ENCODE measurements at regions not wholly inside any gene's neighbourhood (a gene's known extent, or its start where the extent isn't known, plus 50 kb on each side); places are given as distances from the start of the nearest gene placed in this dataset.

DNA sequence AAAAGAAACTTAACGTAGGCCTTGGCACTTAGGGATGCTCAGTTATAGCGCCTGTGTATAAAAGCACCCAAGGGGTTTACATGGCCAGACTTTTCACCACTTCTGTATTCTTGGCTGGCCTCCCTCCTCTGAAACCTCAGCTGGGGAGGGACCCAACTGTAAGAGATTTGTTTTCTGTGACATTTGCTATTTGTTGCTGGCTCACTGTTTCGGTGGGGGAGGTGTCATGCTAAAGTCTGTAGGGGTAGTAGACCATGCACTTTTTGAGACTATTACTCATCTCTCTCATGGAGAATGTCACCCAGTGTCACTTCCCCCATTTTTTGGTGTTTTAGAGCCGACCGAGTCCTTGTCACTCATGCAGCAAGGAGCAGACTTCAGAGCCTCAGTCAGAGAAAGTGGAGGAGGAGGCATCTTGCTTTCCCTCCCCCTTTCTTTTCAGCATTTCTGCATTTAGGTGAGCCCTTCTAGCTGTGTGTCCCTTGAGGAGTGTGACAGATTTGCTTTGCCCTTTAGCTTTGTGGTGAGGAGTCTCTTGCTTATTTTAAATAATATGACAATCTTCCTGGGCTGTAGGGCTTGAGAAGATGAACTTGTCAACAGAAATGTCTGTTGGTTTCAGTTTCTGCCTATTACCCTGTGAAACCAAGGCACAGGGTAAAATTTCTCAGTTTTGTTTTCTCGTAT lies 160.1 kb downstream of the FASLG start:
- no peak for FAIRE-seq

DNA sequence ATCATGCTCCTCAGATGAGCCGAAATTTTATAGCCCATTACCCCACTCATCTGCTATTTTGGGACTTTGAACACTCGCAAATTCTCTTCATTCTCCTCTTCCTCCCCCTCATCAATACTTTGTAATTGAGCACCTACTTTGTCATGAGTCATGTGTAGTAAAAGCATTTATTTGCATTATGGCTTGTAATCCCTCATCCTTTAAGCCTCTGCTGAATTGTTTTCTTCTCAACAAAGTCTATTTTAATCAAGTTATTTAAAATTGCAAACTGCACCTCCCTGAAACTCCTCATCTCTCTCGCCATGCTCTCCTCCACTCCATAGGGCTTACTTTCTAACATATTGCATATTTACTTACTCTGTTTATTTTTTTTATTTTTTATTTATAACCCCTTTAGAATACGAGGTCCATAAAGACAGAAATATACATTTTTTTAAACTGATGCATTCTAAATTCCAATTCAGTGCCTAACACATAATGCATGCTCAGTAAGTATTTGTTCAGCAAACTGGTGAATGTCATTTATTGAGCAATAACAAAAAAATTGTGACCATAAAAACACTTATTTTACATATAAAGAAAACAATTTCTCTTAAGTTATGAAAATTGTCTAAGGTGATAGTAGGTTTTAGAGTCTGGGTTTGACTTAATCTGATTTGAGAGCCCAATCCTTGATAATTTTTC lies 161.7 kb downstream of the FASLG start:
- Histone ChIP-seq H3K36me3 (ENCODE audit: control insufficient read depth in 3 of 3, insufficient read depth in 2 of 3, low read depth in 1 of 3, low read length in 3 of 3) (no peaks in the 10 kb centered on the region), H3K27me3 (ENCODE audit: control insufficient read depth in 3 of 3, insufficient read depth in 3 of 3, low read length in 3 of 3) (no peaks in the 10 kb centered on the region), H3K4me1 (ENCODE audit: control insufficient read depth in 3 of 3, insufficient read depth in 2 of 3, low read depth in 1 of 3, low read length in 2 of 3) (no peaks in the 10 kb centered on the region), H3K4me3 (ENCODE audit: low read depth in 1 of 3, low read length in 3 of 3) (no peak overlapping the region), H3K9me3 (ENCODE audit: control insufficient read depth in 2 of 2, insufficient read depth in 1 of 2, low read depth in 1 of 2, low read length in 1 of 2) (no peaks in the 10 kb centered on the region), H3K27ac (ENCODE audit: low read depth in 1 of 3, low read length in 2 of 3) (no peak overlapping the region)
- DNase-seq (no peak), FAIRE-seq (no peak)
- 89 to 91% (median 91%) methylated on average over 4 of the region's 4 CpGs for WGBS, 3 donors

More for the DNA sequence above, 160.1 kb downstream of the FASLG start:
- Histone ChIP-seq H3K4me1 (ENCODE audit: control insufficient read depth in 3 of 3, insufficient read depth in 2 of 3, low read depth in 1 of 3, low read length in 2 of 3) (no peaks in the 10 kb centered on the region), H3K27ac (ENCODE audit: low read depth in 1 of 3, low read length in 2 of 3) (peak overlapping the region in 2 of 3 donors; percentile 81 to 90), H3K4me3 (ENCODE audit: low read depth in 1 of 3, low read length in 3 of 3) (no peak overlapping the region), H3K27me3 (ENCODE audit: control insufficient read depth in 3 of 3, insufficient read depth in 3 of 3, low read length in 3 of 3) (no peaks in the 10 kb centered on the region), H3K36me3 (ENCODE audit: control insufficient read depth in 3 of 3, insufficient read depth in 2 of 3, low read depth in 1 of 3, low read length in 3 of 3) (no peaks in the 10 kb centered on the region), H3K9me3 (ENCODE audit: control insufficient read depth in 2 of 2, insufficient read depth in 1 of 2, low read depth in 1 of 2, low read length in 1 of 2) (peaks cover 0 to 6% of the 10 kb centered on the region in 2 donors)
- 54 to 79% (median 69%) methylated on average over 6 of the region's 6 CpGs for WGBS, 3 donors
- DNase-seq, result no peak

DNA sequence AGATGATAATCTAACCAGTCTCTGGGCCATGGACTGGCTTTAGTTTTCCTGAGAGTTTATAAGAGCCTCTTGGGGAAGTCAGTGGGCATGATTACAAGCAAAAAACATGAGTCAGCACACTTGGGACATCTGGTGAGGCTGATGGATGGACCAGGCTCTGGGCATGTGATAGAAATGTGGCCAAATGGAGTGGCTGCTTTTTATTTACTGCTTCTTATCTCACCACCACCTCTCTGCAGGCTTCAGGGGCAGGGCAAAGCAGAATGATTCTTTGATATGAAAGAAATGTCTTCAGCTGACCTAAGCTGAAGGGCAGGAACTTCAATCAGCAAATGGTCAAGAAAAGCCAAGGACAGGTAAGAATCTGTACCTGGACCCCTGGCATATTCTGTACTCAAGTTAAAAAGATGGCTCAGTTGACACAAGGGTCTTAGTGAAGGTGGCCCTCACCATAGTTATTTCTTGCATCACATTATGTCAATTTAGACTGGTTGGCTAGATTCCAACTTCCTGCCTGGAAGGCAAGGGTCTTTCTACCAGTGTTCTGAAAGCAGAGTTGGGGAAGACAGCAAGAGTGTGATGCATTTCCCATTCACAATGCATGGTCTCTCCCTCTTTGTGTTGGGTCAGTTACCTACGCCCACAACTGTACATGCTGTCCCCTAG lies 162.8 kb downstream of the FASLG start:
- FAIRE-seq (no peak), DNase-seq (no peak)
- Histone ChIP-seq H3K9me3 (ENCODE audit: control insufficient read depth in 2 of 2, insufficient read depth in 1 of 2, low read depth in 1 of 2, low read length in 1 of 2) (no peaks in the 10 kb centered on the region), H3K36me3 (ENCODE audit: control insufficient read depth in 3 of 3, insufficient read depth in 2 of 3, low read depth in 1 of 3, low read length in 3 of 3) (no peaks in the 10 kb centered on the region), H3K27me3 (ENCODE audit: control insufficient read depth in 3 of 3, insufficient read depth in 3 of 3, low read length in 3 of 3) (no peaks in the 10 kb centered on the region), H3K4me1 (ENCODE audit: control insufficient read depth in 3 of 3, insufficient read depth in 2 of 3, low read depth in 1 of 3, low read length in 2 of 3) (no peaks in the 10 kb centered on the region), H3K27ac (ENCODE audit: low read depth in 1 of 3, low read length in 2 of 3) (no peak overlapping the region), H3K4me3 (ENCODE audit: low read depth in 1 of 3, low read length in 3 of 3) (no peak overlapping the region)
- WGBS, 3 donors, result 94 to 100% (median 97%) methylated on average over 1 of the region's 1 CpG

DNA sequence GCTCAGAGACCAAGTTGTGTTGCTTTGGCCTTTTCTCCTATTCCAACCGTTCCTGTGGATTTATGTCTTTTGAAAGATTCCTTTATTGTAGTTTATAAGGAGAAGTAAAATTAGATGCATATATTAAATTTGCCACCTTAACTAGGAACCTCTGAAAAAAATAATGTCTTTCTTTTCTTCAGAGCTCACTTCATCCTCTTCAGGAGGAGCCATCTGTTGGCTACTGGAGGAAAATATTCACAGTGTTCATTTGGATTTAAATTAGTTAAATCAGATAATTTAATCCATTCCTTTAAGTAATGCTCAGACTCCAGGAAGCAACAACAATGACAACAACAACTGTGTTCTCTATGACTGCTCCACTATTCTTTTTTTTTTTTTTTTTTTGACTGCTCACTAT lies 164.0 kb downstream of the FASLG start:
- no peak for FAIRE-seq
- Histone ChIP-seq H3K4me1 (ENCODE audit: control insufficient read depth in 3 of 3, insufficient read depth in 2 of 3, low read depth in 1 of 3, low read length in 2 of 3) (no peaks in the 10 kb centered on the region), H3K4me3 (ENCODE audit: low read depth in 1 of 3, low read length in 3 of 3) (no peak overlapping the region), H3K36me3 (ENCODE audit: control insufficient read depth in 3 of 3, insufficient read depth in 2 of 3, low read depth in 1 of 3, low read length in 3 of 3) (no peaks in the 10 kb centered on the region), H3K27ac (ENCODE audit: low read depth in 1 of 3, low read length in 2 of 3) (no peak overlapping the region), H3K9me3 (ENCODE audit: control insufficient read depth in 2 of 2, insufficient read depth in 1 of 2, low read depth in 1 of 2, low read length in 1 of 2) (no peaks in the 10 kb centered on the region), H3K27me3 (ENCODE audit: control insufficient read depth in 3 of 3, insufficient read depth in 3 of 3, low read length in 3 of 3) (no peaks in the 10 kb centered on the region)
- DNase-seq, result no peak
- WGBS, 3 donors, result 93 to 94% (median 94%) methylated on average over 1 of the region's 1 CpG

DNA sequence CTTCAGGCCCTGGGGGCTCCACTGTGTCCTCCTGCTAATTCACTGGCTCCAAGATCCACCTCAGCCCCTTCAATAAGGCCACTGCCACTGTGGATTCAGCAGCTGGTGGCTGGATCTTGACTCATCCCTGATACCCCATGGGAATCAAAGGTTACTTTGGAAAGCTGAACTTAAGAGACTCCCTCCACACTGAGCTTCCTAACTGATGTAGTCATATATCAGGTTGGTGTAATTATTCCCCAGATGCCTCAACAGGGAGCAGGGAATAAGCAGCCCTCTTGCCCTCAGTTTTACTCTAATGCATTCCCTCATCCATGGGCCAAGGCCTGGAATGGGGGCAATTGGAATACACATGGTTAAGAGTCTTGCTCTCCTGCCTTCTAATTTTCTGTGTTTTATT lies 164.6 kb downstream of the FASLG start:
- H3K27me3 ChIP-seq (ENCODE audit: control insufficient read depth in 3 of 3, insufficient read depth in 3 of 3, low read length in 3 of 3), result no peaks in the 10 kb centered on the region
- H3K4me1 ChIP-seq (ENCODE audit: control insufficient read depth in 3 of 3, insufficient read depth in 2 of 3, low read depth in 1 of 3, low read length in 2 of 3), result peaks cover 0 to 4% (median 0%) of the 10 kb centered on the region in 3 donors
- H3K27ac ChIP-seq (ENCODE audit: low read depth in 1 of 3, low read length in 2 of 3), result no peak overlapping the region
- DNase-seq, result no peak
- no peak overlapping the region for H3K4me3 ChIP-seq (ENCODE audit: low read depth in 1 of 3, low read length in 3 of 3)
- H3K9me3 ChIP-seq (ENCODE audit: control insufficient read depth in 2 of 2, insufficient read depth in 1 of 2, low read depth in 1 of 2, low read length in 1 of 2), result no peaks in the 10 kb centered on the region
- no peak for FAIRE-seq
- no peaks in the 10 kb centered on the region for H3K36me3 ChIP-seq (ENCODE audit: control insufficient read depth in 3 of 3, insufficient read depth in 2 of 3, low read depth in 1 of 3, low read length in 3 of 3)

DNA sequence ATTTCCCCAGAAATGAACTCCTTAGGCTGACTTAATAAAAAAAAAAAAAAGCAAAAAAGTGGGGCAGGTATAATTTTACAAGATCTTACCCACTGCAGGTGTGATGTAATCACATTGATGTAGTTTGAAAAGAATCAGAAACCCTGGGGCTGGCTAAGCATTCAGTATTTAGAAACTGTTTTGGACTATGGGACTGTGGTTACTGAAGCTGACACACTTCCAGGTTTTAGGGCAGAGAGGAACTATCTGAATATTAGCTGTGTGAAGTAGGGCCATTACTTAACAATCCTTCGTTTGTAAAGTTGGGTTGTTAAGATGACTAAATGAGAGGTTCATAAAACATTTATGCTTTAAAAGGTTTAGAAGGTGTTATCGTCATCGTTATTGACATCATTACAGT lies 165.3 kb downstream of the FASLG start:
- Histone ChIP-seq H3K4me3 (ENCODE audit: low read depth in 1 of 3, low read length in 3 of 3) (no peak overlapping the region), H3K36me3 (ENCODE audit: control insufficient read depth in 3 of 3, insufficient read depth in 2 of 3, low read depth in 1 of 3, low read length in 3 of 3) (no peaks in the 10 kb centered on the region), H3K9me3 (ENCODE audit: control insufficient read depth in 2 of 2, insufficient read depth in 1 of 2, low read depth in 1 of 2, low read length in 1 of 2) (no peaks in the 10 kb centered on the region), H3K27me3 (ENCODE audit: control insufficient read depth in 3 of 3, insufficient read depth in 3 of 3, low read length in 3 of 3) (no peaks in the 10 kb centered on the region), H3K27ac (ENCODE audit: low read depth in 1 of 3, low read length in 2 of 3) (no peak overlapping the region), H3K4me1 (ENCODE audit: control insufficient read depth in 3 of 3, insufficient read depth in 2 of 3, low read depth in 1 of 3, low read length in 2 of 3) (peaks cover 0 to 4% (median 0%) of the 10 kb centered on the region in 3 donors)
- DNase-seq, result no peak
- WGBS, 3 donors, result 14 to 59% (median 32%) methylated on average over 3 of the region's 3 CpGs
- FAIRE-seq, result no peak

DNA sequence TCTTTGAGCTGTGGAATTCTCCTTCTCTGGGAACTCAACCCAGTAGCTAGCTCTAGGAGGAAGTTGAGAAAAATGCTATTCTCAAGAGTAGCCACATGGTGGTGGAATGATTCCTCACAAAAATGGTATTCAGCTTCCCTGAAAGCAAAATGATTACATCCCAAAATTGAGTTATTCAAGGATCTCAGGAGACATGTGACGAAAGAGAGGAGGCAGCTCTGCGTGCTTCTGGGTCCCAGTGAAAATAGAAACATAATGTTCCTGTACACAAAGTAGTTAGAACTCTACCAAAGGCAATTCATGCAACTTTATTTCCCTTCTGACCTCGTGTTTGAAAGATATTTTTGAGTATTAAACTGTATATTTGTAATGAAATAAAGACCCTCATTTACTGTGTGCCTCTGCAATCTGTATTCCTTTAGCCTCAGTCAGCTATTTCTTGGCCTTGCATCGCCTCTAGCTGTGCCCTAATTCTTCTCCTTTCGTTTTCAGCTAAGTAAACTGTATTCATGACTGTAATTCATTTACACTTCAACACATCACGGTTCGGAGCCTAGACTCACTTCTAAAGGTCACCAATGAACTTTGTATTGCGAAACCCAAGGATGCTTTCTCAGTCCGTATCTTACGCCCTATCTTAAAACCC lies 167.3 kb downstream of the FASLG start:
- 8 to 20% (median 15%) methylated on average over 10 of the region's 10 CpGs for WGBS, 3 donors
- FAIRE-seq (no peak), DNase-seq (peak; percentile 71 to 79)
- no peak overlapping the region for H3K4me3 ChIP-seq (ENCODE audit: low read depth in 1 of 3, low read length in 3 of 3)
- H3K4me1 ChIP-seq (ENCODE audit: control insufficient read depth in 3 of 3, insufficient read depth in 2 of 3, low read depth in 1 of 3, low read length in 2 of 3), result peaks cover 0 to 4% (median 0%) of the 10 kb centered on the region in 3 donors
- H3K27me3 ChIP-seq (ENCODE audit: control insufficient read depth in 3 of 3, insufficient read depth in 3 of 3, low read length in 3 of 3), result no peaks in the 10 kb centered on the region
- no peaks in the 10 kb centered on the region for H3K36me3 ChIP-seq (ENCODE audit: control insufficient read depth in 3 of 3, insufficient read depth in 2 of 3, low read depth in 1 of 3, low read length in 3 of 3)
- H3K27ac ChIP-seq (ENCODE audit: low read depth in 1 of 3, low read length in 2 of 3), result peak overlapping the region; percentile 2 to 82 (median 20)
- H3K9me3 ChIP-seq (ENCODE audit: control insufficient read depth in 2 of 2, insufficient read depth in 1 of 2, low read depth in 1 of 2, low read length in 1 of 2), result no peaks in the 10 kb centered on the region

DNA sequence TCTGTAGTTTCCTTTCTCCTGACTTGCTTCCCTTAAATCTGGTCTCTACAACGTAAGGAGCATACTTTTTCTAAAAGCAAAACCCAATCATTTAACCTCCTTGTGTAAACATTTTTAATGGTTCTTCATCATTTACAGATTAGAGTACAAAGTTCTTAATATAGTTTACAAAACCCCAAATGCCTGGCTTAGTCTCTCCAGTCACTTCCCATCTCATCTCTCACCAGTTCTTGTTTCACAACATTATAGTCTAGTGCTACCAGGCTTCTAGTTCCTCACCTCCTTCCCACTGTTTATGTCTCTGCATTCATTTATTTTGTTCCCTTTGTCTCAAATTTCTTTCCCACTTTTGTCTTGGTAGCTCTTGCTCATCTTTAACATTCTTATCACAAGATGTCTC lies 168.4 kb downstream of the FASLG start:
- no peaks in the 10 kb centered on the region for H3K36me3 ChIP-seq (ENCODE audit: control insufficient read depth in 3 of 3, insufficient read depth in 2 of 3, low read depth in 1 of 3, low read length in 3 of 3)
- DNase-seq, result peak in 1 of 2 donors; percentile 4

More for the DNA sequence above, 168.4 kb downstream of the FASLG start:
- peak overlapping the region in 1 of 3 donors; percentile 61 for H3K27ac ChIP-seq (ENCODE audit: low read depth in 1 of 3, low read length in 2 of 3)
- no peak for FAIRE-seq
- no peaks in the 10 kb centered on the region for H3K27me3 ChIP-seq (ENCODE audit: control insufficient read depth in 3 of 3, insufficient read depth in 3 of 3, low read length in 3 of 3)
- peaks cover 0 to 4% (median 0%) of the 10 kb centered on the region in 3 donors for H3K4me1 ChIP-seq (ENCODE audit: control insufficient read depth in 3 of 3, insufficient read depth in 2 of 3, low read depth in 1 of 3, low read length in 2 of 3)
- H3K9me3 ChIP-seq (ENCODE audit: control insufficient read depth in 2 of 2, insufficient read depth in 1 of 2, low read depth in 1 of 2, low read length in 1 of 2), result no peaks in the 10 kb centered on the region
- 21 to 43% (median 26%) methylated on average over 1 of the region's 1 CpG for WGBS, 3 donors
- H3K4me3 ChIP-seq (ENCODE audit: low read depth in 1 of 3, low read length in 3 of 3), result no peak overlapping the region
